DLD1 (cell line): ENCODE measurements at regions not wholly inside any gene's neighbourhood (a gene's known extent, or its start where the extent isn't known, plus 50 kb on each side); places are given as distances from the start of the nearest gene placed in this dataset.

ENCODE experiments used
- in situ Hi-C: cut with HindIII; loops from 2 replicates; pipeline ENCODE4 v1.10.0; 2017; ENCODE audit warnings: low sequenced_read_pairs

DNA sequence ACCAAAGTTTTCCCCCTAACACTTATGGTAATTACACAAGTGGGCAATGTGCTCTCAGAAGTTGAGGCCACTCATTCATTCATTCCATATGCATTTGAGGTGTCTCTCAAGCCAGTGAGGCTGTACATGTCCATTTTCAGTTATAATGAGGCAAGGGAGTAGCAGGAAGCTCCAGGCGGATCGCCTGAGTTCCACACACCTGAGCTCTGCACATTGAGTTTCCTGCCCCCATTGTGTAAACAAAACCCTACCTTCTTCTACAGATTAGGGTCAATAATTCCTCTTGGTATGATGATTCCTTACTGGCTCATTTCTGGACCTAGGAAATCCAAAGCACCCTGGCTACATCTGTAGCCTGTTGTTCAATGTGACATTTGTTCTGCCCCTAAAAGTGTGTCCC is 555.3 kb downstream of the MED13L start:
- in situ Hi-C loops, result no loop called here

DNA sequence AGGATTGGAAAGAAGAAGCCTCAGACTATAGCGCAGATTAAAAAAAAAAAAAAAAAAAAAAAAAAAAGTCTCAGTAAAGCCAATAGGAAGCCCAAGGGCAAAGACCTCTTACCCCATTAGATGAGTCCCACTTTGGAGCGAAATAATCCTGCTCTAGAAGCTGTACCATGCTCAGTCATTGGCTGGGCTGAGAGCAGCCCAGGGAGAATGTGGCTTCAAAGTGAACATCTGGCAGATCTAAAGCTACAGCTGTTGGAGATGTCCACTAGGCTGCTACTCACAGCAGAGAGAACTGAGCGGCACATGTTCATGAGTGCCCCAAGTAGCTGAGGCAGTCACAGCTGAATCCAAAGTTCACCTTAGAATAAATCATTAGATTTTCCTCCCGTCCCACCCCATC is 560.9 kb downstream of the MED13L start:
- in situ Hi-C loops, result no loop called here

DNA sequence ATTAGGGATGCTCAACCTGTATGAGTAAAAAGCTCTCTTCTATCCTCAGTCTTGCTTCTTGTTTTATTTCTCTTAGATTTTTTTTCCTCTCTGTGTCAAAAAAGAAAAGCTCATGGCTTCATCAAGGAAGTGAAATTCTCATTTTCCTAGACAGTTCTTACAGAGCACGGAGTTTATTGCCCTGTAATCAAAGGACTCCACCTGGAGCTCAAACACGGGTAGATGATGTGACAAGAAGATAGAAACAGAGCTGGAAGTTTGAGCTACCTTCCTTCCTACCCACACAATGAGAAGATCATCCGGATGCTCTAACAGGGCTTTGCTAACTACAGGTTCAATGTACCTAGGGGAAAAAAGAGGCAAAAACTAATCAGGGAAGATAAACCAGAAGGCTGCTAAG is 564.8 kb downstream of the MED13L start:
- in situ Hi-C loops, result no loop called here

DNA sequence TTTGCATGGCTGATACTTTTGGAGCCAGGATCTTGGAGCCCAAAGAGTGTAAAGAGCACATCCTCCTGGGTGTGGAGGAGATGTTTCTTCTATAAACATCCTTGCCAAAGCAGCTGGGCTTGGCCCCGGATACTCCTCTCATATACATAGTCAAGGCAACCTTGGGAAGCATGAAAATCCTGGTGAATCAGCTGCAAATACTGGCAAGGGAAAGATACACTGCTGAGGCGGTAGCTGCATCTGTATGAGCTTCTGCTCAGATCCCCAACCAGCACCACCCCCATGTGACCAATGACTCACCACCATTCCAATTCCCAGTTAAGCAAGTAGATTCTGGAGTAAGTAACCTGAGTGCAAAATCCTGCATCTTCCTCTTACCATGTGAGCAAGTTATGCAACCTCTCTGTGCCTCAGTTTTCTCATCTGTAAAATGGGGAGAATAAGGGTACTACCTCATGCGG is 567.4 kb downstream of the MED13L start:
- in situ Hi-C loops, result no loop called here

DNA sequence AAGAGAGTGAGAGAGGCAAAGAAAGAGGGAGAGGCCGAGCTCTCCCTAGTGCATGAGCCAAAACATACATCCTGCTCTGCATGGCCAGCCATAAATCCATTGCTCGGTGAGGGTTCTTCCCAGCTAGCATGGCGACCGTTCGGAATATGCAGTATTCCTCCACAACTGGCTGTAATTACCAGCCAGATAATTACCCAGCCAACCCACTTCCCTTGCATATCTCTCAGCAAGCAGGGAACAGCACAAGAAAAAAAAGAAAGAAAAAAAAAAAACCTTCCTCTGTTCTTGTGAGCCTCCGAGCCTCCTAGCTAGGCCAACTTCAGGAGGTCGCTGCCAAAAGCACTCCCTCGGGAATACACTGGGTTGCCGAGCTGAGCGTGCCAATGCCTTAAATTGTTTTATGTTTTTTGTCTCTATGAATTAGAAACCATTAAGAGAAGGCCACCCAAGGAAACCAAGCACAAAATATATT is 567.9 kb downstream of the MED13L start:
- in situ Hi-C loops, result no loop called here

DNA sequence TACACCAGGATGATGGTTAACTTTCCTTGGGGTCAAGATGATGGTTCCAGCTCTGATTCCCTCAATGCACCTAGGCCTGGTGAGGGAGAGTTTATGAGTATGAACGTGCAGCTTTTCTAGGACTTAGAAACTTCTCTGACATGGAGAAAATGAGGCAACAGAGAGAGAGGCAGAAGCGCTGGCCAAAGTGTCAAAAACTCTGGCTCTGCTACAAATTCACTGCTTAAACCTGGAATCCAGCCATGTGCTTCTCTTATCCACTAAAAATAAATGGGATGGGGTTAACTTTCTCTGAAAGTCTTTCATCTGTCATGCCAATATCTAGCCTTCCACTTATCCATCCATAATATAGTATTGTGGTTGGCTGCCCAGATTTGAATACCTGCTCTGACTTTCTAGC is 568.7 kb downstream of the MED13L start:
- in situ Hi-C loops, result no loop called here

DNA sequence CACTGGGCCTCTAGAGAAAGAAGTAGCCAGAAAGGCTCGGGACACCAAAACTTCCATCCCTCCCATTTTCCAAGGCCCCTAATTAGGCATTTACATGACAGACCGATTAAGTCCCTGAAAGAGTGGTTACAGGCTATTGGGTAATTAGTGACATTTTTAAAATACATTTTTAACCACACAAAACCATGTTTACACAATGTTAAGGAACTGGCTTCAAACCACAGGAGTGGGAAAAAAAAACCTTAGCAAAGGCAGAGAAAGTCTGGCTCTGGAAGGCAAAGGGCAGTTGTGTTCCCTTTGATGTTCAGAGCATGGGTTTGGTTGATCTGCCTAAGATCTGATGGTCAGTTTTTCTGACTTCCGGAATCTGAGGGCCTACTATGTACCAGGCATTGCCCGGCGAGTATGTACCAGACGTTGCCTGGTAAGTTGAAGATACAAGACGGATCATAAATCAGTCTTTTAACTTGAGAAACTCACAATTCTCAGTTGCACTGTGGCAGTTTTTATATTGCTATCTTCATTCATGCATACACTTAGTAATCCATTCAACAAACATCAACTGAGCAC is 576.5 kb downstream of the MED13L start:
- in situ Hi-C loops, result no loop called here

DNA sequence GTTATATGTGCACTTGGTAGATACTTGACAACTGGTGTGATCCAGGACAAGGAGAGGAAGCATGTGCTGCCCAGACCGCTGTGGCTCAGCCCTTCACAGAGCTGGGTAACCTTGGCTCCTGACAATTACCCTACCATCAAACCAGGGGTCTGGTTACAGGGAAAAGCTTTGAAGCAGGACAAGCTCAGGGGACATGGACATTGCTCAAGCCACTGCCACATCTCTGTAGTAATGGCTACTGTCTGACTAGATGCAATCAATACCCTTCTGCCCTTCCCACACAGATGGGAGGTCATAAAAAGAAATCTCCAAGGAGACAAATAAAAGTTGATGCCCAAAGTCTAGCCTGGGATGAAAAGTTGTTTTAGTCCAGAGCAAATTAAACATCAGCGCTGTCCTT is 577.4 kb downstream of the MED13L start:
- in situ Hi-C loops, result no loop called here

DNA sequence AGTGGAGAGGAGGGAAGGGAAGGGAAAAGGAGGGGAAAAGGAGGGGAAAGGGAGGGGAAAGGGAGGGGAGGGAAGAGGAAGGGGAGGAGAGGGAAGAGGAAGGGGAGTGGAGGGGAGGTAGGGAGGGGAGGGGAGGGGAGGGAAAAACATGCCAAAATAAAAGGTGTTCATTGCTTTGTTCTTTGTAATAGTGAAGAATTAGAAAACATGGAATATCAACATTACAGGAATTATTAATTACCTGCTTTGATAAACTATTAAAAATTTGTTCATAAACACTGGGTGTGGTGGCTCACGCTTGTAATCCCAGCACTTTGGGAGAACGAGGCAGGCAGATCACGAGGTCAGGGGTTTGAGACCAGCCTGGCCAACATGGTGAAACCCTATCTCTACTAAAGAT is 579.2 kb downstream of the MED13L start:
- in situ Hi-C loops, result no loop called here

DNA sequence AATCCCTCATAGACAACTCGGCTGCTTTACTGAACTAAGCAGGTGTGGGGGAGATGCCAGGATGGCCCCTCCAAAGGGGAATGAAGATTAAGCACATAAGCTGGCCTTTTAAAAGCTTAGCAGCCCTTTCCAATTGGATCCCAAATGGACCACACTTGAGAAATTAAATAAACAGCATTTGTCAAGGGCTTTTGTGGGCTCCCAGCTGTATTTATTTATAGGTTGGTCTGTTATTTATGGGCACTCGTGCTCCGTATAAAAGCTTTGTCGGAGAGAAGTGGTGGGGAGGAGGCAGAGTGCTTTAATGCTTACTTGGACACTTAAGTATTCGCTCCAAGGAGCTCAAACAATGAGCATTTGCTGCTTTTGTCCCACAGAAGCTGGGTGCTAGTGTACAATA is 580.2 kb downstream of the MED13L start:
- in situ Hi-C loops, result no loop called here

DNA sequence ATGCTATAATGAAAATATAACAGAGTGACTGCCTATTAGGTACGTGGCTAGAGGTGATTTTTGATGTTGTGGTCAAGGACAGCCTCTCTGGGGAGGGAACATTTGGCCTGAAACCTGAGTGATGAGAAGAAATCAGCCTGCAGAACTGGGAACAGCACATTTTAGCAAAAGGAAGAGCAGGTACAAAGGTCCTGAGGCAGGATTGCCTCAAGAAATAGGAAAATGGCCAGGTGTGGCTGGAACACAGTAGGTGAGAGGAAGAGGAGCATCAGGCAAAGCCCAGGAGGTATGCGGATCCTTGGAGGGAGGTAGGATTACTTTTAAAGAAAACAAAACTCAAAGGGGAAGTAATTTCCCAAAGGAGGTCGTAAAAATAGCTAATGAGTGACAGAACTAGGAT is 582.9 kb downstream of the MED13L start:
- in situ Hi-C loops, result no loop called here

DNA sequence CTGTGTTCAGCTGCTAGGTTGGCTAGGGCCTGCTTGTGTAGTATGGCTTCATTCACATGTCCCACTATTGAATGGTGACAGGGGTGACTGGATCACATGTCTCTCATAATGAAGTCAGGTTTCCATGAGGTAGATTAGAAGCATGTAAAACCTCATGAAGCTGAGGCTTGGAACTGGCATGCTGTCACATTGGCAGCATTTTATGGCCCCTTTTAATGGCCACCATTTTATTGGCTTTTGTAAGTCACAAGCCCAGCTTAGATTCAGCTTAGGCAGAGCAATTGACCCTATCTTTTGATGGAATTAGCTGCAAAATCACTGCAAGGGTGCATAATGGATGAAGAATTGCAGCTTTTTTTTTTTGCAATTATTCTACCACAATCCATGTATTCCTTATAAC is 583.5 kb downstream of the MED13L start:
- in situ Hi-C loops, result no loop called here

DNA sequence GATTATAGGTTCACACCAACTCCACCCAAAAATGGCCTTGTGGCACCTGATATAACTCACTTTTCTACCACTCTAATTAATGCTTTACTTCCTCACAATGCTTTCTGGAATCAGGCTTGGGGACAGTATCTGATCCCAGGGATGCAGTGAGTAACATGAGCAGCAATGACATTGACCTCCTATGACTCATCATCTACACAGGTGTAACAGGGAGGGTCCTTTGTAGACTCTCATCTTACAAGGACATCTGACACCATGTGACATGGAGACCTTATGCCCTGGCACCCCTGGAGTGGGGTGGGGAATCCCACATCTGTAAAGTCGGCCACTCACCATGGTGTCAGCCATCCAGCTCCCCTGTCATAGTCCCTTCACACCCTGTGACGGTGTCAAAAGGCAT is 586.4 kb downstream of the MED13L start:
- in situ Hi-C loops, result no loop called here

DNA sequence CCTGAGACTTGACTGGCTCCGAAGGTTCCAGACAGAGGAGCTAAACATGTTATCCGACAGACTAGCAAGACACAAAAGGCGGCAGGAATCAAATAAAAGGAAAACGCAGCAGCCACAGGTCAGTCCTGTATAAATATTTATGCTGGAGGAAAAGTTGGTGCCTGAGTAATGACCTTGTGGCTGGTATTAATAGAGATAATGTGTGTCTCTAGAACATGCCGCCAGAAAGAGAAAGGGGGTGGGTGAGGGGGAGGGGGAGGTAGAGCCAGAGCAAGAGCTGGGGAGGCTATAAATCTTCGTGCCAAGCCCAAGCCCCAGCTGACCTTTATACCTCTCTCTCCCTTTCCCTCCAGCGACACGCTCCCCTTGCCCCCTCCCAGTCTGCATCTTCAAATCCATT is 590.4 kb downstream of the MED13L start:
- in situ Hi-C loops, result no loop called here

DNA sequence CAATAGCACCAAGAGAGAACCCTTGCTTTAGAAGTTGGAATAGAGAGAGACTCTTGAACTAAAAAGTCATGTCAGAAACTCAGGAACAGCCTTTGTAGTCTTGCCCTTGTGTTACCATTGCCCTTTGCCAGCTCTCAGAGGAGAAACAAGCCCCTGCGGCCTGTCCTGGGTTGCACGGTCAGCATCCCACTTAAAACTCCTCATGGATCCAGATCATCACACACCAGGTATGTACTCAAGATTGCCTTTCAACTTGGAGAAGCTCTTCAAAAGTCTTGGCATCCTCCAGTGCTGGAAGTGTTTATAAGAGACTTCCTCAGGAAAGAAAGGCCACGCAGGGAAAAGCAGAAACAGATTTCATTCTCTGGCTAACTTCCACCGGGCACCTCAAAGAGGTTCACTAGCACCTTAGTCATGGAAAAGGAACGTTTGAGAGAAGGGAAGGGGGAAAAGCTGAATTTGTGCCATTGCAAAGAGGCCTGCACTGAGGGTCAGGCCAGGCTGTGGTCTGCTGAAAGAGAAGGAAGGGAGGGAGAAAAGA is 594.2 kb downstream of the MED13L start:
- in situ Hi-C loops, result no loop called here

DNA sequence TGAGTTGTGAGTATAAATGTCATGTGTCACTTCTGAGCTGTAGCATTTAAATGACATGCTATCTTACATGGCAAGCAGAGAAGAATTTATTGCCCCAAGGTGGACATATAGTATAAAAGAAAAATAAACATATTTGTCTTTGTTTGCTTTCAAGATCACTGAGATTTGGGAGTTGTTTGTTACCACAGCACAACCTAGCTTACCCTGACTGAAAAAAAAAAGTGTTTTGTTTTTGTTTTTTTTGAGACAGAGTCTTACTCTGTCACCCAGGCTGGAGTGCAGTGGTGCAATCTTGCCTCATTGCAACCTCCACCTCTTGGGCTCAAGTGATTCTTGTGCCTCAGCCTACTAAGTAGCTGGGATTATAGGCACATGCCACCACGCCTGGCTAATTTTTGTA is 596.5 kb downstream of the MED13L start:
- in situ Hi-C loops, result no loop called here

DNA sequence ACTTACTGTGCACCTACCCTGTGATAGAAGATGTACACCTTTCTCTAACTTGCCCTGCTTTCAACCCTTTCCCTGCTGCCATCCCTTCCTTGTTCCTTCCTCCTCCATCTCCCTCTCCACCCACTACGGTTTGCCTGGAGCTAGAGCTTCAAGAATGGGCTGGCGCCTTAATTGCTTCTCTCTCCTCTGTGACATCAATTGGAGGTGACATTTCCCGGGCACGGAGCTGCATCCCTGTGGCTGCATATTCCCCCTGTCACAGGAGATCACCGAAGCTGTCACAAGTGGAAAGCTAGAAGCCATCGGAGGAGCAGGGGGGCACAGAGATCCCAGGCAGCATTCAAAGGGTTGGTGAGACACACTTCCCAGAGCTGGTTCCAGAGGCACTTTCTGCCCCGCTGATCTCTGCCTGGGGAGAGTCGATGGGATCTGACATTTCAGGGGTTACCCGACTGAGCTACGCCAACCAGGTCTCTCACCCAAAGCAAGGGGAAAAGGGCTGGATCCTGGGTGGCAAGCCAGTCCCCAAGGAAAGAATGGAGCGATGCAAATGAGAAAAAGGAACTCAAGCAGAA is 604.9 kb downstream of the MED13L start:
- in situ Hi-C loops, result no loop called here

DNA sequence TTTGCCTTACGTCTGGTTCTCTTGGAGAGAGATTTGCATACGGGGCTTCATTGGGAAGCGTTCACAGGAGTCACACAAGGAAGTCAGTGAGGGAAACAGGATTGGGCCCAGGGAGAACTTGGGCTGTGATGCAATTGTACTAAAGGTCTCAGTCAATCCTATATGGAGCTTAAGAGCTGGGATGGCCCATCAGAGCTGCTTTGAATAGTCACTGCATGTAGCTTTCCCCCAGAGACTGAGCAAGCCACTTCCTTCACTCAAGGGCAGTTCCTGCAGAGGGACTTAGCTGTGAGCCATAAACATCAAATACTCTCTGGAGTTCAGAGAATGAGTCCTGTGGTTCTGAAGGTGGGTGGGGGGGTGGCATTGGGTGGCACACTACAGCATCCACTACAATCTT is 605.4 kb downstream of the MED13L start:
- in situ Hi-C loops, result no loop called here

DNA sequence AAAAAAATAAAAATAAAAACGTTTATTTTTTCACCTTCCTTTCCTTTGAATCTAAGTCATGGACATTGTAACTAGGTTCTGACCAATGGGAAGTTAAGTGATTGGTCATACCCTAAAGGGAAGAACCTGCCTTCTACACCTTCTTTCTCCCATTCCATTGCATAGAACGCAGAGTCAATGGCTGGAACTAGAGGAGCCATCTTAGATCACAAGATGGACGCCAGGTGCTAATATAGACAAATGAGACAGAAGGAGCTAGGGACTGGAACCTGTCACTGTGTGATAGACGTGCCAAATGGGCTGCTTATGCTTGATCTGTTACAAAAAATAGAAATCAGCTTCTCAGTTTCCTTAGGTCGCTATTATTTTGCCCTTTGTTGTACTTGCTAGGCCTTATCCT is 606.6 kb downstream of the MED13L start:
- in situ Hi-C loops, result no loop called here

DNA sequence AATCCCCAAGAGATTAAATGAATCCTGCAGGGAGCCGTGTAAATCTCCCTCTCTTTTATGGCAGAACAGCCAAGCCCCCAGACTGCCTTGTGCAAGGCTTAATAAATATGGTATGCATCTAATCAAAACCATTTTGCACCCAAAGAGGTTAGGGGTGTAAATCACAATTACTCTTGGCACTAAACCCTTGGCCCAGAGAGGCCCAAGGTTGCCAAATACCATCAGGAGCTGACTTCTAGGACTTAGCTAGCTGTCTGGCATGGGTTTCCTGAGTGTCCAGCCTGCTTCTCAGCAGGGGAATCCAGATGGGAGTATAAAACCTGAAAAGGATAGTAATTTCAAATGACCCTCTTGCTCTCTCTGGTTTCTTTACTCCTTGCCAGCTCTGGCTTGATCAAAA is 610.4 kb downstream of the MED13L start:
- in situ Hi-C loops, result no loop called here

DNA sequence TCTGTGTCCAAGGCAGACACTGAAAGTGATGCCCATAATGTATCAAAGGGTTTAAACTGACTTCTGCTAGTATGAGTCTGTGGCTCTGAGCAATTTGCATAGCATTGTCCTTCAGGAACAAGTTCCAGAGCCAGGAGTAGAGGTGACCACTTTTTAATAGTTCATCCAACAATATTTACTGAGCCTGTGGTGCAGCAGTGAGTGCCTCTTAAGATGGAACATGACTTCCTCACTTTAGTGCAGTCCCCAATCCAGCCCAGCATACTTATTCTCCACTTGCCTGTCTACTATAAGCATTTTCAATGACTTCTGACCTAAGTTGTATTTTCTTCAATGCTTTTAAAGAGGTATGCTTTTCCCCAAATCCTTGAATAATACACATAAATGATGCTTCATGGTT is 611.3 kb downstream of the MED13L start:
- in situ Hi-C loops, result no loop called here

DNA sequence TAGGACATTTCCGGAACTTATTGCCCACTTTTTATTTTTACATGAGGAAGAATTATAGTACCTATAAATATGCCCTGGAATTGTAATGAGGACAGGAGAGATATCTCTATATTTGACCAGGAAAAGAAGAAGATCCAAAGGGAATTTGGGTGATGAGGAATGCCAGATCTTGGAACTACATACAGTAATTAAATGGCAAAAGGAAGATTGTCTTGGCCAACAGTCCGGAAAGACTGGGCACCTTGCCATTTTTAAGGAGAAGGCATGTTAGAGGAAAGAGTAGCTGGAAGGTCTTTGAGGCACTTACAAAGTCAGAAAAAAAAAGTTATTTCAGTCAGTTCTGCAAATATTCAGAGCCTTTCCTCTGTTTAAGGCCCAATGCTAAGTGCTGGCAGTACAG is 616.4 kb downstream of the MED13L start:
- in situ Hi-C loops, result no loop called here
